ENCODE measurements at regions not wholly inside any gene's neighbourhood (a gene's known extent, or its start where the extent isn't known, plus 50 kb on each side); places are given as distances from the start of the nearest gene placed in this dataset.
A peak's percentile ranks its signal among the peaks of the same experiment; 100 is the strongest.

DNA sequence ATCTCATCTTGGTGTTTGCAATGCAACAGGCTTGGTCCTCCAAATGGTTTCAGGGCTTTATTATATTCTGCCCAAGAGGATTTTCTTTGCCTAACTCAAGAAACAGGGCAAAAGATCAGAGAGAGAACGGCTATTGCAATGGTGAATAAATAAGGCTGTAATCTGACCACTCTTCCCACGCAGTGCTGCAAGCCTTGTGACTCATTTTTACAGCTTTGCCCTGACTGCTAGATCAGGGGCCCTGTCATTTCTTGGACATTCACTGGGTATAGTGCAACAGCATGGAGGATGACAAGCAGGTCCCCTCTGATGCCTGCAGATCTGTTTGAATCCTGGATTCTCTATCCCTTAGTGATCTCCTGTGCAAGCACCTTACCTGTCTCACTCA, 459.1 kb downstream of the EBF1 start:
- no peak for TF ChIP-seq EZH2phosphoT487 (IDR thresholded peaks at IDR 0.05; ENCODE audit: low read depth, severe bottlenecking, unreplicated experiment)
- no peak for TF ChIP-seq EZH2 (IDR thresholded peaks at IDR 0.05; ENCODE audit: borderline replicate concordance)
- TF ChIP-seq, protein P1, sequence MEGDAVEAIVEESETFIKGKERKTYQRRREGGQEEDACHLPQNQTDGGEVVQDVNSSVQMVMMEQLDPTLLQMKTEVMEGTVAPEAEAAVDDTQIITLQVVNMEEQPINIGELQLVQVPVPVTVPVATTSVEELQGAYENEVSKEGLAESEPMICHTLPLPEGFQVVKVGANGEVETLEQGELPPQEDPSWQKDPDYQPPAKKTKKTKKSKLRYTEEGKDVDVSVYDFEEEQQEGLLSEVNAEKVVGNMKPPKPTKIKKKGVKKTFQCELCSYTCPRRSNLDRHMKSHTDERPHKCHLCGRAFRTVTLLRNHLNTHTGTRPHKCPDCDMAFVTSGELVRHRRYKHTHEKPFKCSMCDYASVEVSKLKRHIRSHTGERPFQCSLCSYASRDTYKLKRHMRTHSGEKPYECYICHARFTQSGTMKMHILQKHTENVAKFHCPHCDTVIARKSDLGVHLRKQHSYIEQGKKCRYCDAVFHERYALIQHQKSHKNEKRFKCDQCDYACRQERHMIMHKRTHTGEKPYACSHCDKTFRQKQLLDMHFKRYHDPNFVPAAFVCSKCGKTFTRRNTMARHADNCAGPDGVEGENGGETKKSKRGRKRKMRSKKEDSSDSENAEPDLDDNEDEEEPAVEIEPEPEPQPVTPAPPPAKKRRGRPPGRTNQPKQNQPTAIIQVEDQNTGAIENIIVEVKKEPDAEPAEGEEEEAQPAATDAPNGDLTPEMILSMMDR (IDR thresholded peaks at IDR 0.05; ENCODE audit: poor library complexity): no peak
- Histone ChIP-seq H3K36me3 (replicated peaks; ENCODE audit: insufficient read depth, low read depth) (no peaks in the 10 kb centered on the region), H2AFZ (no peak overlapping the region), H3K9me3 (ENCODE audit: low read depth) (no peaks in the 10 kb centered on the region), H3K27me3 (no peaks in the 10 kb centered on the region), H3K79me2 (no peaks in the 10 kb centered on the region), H3K4me3 (no peak overlapping the region), H3K9me2 (replicated peaks; ENCODE audit: insufficient read depth) (no peaks in the 10 kb centered on the region), H3K27ac (no peak overlapping the region), H4K20me1 (ENCODE audit: insufficient read depth, poor library complexity, severe bottlenecking) (no peaks in the 10 kb centered on the region), H3K4me1 (ENCODE audit: insufficient read depth) (no peaks in the 10 kb centered on the region), H3K4me2 (no peak overlapping the region)
- 54% methylated on average over 2 of the region's 2 CpGs for WGBS (ENCODE audit: low lambda C conversion rate, missing lambda C conversion rate)
- peak; percentile 50 for DNase-seq (ENCODE audit: low spot score)

DNA sequence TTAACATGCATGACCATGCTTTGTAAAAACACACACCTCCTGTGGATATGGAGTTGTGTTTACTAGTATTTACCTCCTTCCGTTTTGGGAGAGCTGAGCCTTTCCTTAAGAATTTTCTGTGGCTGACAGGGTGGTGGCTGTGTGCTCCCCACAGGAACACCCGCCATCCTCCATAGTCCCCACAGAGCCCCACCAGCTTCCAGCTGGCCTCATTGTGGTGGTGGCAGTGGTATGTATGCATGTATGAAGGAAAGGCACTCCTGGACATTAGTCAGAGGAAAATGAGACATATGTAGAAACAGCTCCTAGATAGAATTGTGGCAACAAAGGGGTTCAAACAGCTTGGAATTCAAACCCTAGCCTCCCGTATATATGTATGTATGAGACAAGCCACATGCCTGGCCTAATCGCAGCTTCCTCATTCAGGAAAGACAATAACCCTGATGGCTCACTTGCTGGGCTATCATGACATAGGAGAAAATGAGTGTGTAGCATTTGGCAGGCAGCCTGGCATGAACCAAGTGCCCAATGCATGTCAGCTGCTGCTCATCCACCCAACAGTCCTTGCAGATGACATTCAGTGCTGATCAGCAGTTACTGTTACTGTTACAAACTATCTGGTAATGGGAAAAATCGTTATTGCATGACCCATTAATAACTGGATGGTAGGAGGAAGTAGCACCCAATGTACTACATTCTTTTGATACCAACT, 459.7 kb downstream of the EBF1 start:
- no peaks in the 10 kb centered on the region for H3K4me1 ChIP-seq (ENCODE audit: insufficient read depth)
- no peak overlapping the region for H3K27ac ChIP-seq
- no peak overlapping the region for H3K4me3 ChIP-seq
- no peaks in the 10 kb centered on the region for H3K79me2 ChIP-seq
- no peaks in the 10 kb centered on the region for H3K9me2 ChIP-seq (replicated peaks; ENCODE audit: insufficient read depth)
- H3K27me3 ChIP-seq: no peaks in the 10 kb centered on the region
- H3K4me2 ChIP-seq: no peak overlapping the region
- TF ChIP-seq EZH2 (IDR thresholded peaks at IDR 0.05; ENCODE audit: borderline replicate concordance) (no peak), EZH2phosphoT487 (IDR thresholded peaks at IDR 0.05; ENCODE audit: low read depth, severe bottlenecking, unreplicated experiment) (no peak)
- TF ChIP-seq, protein P1 (IDR thresholded peaks at IDR 0.05; ENCODE audit: poor library complexity): no peak
- DNase-seq (ENCODE audit: low spot score): no peak
- no peaks in the 10 kb centered on the region for H3K36me3 ChIP-seq (replicated peaks; ENCODE audit: insufficient read depth, low read depth)
- H3K9me3 ChIP-seq (ENCODE audit: low read depth): no peaks in the 10 kb centered on the region
- H4K20me1 ChIP-seq (ENCODE audit: insufficient read depth, poor library complexity, severe bottlenecking): no peaks in the 10 kb centered on the region
- WGBS (ENCODE audit: low lambda C conversion rate, missing lambda C conversion rate): 89% methylated on average over 5 of the region's 5 CpGs
- no peak overlapping the region for H2AFZ ChIP-seq

DNA sequence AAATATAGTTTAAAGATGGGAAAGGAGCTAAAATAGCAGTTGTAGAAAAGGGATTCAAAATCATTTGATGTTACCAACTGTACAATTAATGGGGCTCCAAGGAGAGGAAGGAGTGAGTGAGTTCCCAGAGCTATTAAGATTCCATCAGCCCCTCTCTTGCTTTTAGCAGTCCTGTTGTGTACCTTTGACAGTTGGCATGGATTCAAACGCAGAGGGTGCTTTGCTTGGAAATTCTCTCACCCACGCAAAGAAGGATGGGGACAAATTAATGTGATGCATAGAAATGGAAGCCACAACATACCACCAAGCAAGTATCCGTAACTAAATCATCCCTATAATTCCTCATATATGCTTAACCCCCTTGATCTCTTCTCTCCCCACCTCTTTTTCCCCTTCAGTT, 461.3 kb downstream of the EBF1 start:
- TF ChIP-seq, protein P1 (IDR thresholded peaks at IDR 0.05; ENCODE audit: poor library complexity): no peak
- no peak for TF ChIP-seq EZH2 (IDR thresholded peaks at IDR 0.05; ENCODE audit: borderline replicate concordance)
- H4K20me1 ChIP-seq (ENCODE audit: insufficient read depth, poor library complexity, severe bottlenecking): no peaks in the 10 kb centered on the region
- no peak overlapping the region for H3K4me2 ChIP-seq
- no peaks in the 10 kb centered on the region for H3K9me2 ChIP-seq (replicated peaks; ENCODE audit: insufficient read depth)
- no peaks in the 10 kb centered on the region for H3K4me1 ChIP-seq (ENCODE audit: insufficient read depth)
- WGBS (ENCODE audit: low lambda C conversion rate, missing lambda C conversion rate): 71% methylated on average over 3 of the region's 3 CpGs
- no peak overlapping the region for H3K4me3 ChIP-seq
- H3K79me2 ChIP-seq: no peaks in the 10 kb centered on the region
- no peaks in the 10 kb centered on the region for H3K27me3 ChIP-seq
- H3K27ac ChIP-seq: no peak overlapping the region
- H2AFZ ChIP-seq: no peak overlapping the region
- H3K36me3 ChIP-seq (replicated peaks; ENCODE audit: insufficient read depth, low read depth): no peaks in the 10 kb centered on the region
- no peaks in the 10 kb centered on the region for H3K9me3 ChIP-seq (ENCODE audit: low read depth)
- no peak for DNase-seq (ENCODE audit: low spot score)
